ENCODE measurements at regions not wholly inside any gene's neighbourhood (a gene's known extent, or its start where the extent isn't known, plus 50 kb on each side); places are given as distances from the start of the nearest gene placed in this dataset.

- TF ChIP-seq EGR1 (IDR thresholded peaks at IDR 0.05; ENCODE audit: low read depth in 2 of 2) (no peak), CTCF (IDR thresholded peaks at IDR 0.05; ENCODE audit: low read depth, low read length, missing input control) (no peak), TAF1 (conservative IDR thresholded peaks at IDR 0.05) (no peak), FOXA1 (IDR thresholded peaks at IDR 0.05) (no peak), MAX (IDR thresholded peaks at IDR 0.05) (no peak), ZBTB33 (IDR thresholded peaks at IDR 0.05) (no peak), RAD21 (IDR thresholded peaks at IDR 0.05) (no peak), GABPA (IDR thresholded peaks at IDR 0.05 in 1 of 2, conservative IDR thresholded peaks at IDR 0.05 in 1 of 2) (no peak), JUND (IDR thresholded peaks at IDR 0.05) (no peak), SP1 (IDR thresholded peaks at IDR 0.05) (no peak), ATF3 (IDR thresholded peaks at IDR 0.05) (no peak), REST (IDR thresholded peaks at IDR 0.05) (no peak), YY1 (IDR thresholded peaks at IDR 0.05) (no peak)
Observed at GRCh38 chr12:65524666-65525065, 246.2 kb downstream of the MSRB3 start.

Measured in liver (tissue), 3 donors.